GM18502 (cell line): ENCODE measurements at regions not wholly inside any gene's neighbourhood (a gene's known extent, or its start where the extent isn't known, plus 50 kb on each side); places are given as distances from the start of the nearest gene placed in this dataset.
"Not testable (repeated sequence)": the region's sequence is repeated elsewhere in the genome, so short reads cannot be mapped to it uniquely, and the experiment has no call there.

Experiments
- ATAC-seq: cut with Tn5 transposase; IDR thresholded peaks from one replicate; pipeline ENCODE4 v1.9.1; 2021; ENCODE audit warnings: mild to moderate bottlenecking; ENCODE audit not compliant: unreplicated experiment, poor library complexity

DNA sequence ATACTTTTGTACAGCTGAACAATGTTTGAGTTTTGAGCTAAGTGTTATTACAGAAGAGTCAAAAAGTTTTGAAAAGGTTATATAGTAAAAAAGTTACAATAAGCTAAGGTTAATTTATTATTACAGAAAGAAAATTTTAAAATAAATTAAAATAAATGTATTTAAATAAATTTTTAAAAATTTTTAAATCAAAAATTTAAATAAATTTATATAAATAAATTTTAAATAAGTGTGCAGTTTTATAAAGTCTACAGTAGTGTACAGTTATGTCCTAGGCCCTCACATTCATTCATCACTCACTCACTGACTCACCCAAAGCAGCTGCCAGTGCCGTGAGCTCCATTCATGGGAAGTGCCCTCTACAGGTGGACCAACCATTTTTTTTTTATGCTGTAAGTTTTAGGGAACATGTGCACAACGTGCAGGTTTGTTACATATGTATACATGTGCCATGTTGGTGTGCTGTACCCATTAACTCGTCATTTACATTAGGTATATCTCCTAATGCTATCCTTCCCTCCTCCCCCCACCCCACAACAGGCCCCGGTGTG, 462.9 kb upstream of the ZMIZ1 start:
- no peak for ATAC-seq

DNA sequence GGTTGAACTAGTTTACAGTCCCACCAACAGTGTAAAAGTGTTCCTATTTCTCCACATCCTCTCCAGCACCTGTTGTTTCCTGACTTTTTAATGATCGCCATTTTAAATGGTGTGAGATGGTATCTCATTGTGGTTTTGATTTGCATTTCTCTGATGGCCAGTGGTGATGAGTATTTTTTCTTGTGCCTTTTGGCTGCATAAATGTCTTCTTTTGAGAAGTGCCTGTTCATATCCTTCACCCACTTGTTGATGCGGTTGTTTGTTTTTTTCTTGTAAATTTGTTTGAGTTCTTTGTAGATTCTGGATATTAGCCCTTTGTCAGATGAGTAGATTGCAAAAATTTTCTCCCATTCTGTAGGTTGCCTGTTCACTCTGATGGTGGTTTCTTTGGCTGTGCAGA, 462.0 kb upstream of the ZMIZ1 start:
- not testable (repeated sequence) for ATAC-seq

DNA sequence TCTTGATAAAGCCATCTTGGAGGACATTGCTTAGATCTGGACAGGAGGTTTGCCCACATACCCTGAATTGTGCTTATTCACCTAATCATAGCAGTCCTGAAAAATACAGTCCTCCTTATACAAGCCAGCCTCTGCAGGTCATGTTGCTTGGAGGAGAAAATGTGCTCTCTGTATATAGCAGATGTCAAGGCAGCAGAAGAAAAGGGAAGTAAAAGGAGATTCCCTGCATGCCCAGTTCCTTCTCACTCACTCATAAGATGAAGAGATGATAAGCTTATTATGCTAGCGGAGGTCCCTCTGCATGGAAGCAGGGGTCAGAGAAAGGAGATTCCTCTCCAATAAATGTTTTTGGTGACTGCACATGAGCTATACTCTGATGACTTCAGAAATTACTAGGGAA, 458.8 kb upstream of the ZMIZ1 start:
- ATAC-seq = no peak

DNA sequence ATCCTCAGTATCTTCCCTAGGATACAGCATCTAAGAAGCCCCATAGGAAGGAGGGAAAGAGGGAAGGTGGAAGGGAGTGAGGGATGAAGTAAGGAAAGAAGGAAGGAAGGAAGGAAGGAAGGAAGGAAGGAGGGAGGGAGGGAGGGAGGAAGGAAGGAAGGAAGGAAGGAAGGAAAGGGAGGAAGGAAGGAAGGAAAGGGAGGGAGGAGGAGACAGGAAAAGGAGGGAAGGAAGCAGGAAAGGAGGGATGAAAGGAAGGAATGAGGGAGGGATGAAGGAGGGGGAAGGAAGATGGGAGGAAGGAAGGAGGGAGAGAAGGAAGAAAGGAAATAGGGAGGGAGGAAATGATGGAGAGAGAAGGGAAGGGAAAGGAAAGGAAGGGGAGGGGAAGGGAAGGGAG, 455.6 kb upstream of the ZMIZ1 start:
- no peak for ATAC-seq

DNA sequence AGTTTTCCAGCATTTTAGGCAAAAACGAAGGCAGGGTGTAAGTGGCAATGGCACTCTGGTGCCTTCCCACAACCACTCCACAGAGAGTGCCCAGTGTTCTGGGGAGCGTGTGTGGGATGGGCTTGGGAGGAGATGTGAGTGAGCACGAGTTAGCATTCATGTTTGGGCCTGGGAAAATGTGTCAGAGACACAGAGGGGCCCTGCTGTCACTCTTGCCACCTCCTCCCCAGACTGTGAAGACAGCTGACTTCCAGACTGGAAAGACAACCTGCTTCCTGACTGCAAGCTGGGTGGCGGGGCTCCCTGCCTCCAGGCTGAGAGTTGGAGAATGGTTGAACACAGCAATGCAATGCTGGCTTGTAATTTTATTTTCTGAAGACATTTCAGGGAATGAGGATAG, 454.5 kb upstream of the ZMIZ1 start:
- no peak for ATAC-seq

DNA sequence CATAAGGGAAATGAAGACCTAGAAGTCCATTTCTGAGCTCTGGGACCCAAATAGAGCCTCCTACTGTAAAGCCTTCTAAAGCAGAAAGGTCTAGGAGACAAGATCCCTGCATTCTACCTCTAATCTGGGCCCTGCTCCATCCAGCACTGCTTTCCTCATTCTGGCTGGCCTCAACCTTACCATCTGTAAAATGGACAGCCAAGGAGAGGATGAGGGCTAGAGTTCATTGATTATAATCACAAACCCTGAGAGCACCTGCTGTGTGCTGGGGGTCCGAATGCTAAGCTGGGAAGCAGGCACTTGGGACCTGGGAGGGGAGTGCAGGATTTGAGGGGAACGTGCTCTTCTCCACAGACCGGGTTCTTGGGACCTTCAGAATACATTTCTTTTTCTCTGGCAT, 454.0 kb upstream of the ZMIZ1 start:
- no peak for ATAC-seq

DNA sequence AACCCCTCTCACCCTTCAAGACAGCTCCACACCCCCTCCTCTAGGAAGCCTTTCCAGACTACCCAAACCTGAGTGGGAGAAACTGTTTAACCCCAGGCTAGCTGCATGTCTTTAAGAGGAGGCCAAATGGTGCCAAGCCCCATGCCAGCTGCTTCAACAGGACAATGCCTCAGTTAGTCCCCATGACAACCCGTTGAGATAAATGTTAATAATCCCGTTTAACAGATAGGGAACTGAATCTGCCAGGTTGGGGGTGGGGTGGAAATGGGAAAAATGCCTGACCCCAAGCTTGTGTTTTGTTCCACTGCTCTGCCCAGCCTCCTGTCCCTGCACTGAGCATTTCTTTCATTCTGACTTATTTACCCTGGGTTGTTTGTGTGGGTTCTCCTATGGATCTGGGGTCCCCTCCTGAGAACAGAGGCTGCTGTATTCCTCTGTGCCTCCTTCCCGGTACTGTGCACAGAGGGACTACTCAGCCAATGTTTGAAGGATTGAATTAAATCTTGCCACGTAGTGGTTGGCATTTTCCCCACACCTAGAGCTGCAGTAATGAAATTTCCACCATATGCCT, 452.6 kb upstream of the ZMIZ1 start:
- no peak for ATAC-seq

DNA sequence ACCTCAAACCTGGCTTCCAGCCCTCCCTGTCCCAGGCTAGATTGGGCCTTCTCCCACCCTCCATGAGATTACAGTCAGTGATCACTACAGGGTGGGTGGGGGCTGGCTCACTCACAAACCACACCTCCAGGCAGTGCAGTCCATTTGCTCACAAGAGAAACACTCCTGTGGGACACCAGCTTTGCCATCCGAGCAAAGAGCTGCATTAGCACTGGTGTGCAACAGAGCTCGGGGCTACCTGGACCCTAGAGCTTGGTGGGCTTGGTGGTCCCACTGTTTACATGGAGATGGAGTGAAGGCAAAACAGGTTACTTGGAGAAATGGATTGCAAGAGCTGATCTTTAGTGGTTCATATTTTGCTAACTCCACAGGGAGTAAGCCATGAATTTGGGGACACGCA, 451.7 kb upstream of the ZMIZ1 start:
- no peak for ATAC-seq

DNA sequence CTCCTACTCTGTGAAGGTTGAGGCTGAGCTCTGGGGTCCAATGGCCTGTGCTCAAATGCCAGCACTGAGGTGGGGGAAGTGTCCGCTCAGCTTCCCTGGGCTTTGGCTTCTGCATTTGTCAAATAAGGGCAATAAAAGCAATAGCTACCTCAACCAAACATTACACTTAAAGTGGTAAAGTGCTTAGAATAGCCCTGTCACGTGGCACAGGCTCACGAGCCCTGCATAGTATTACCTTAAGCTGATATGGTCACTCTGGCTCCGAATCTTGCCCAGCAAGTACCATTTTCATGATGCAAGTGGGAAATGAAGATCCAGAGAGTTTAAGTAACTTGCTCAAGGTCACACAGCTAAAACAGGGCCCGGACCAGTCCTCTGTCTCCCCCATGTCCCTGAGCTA, 451.1 kb upstream of the ZMIZ1 start:
- ATAC-seq = no peak

DNA sequence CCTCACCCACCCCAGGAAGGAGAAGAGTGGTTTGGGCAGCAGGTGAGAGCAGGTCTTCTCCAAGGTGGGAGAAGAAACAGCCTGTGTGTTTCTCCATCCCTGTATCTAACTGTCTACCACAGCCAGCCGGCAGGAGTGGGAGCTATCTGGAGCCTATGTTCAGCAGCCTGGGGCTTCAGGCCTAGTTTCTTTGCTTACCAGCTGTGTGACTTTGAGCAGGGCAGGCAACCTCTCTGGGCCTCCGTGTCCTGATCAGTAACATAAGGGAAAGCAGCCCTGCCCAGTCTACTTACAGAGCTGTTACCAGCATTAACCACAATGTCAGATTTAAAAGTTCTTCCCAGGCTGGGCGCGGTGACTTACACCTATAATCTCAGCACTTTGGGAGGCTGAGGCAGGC, 450.7 kb upstream of the ZMIZ1 start:
- no peak for ATAC-seq

DNA sequence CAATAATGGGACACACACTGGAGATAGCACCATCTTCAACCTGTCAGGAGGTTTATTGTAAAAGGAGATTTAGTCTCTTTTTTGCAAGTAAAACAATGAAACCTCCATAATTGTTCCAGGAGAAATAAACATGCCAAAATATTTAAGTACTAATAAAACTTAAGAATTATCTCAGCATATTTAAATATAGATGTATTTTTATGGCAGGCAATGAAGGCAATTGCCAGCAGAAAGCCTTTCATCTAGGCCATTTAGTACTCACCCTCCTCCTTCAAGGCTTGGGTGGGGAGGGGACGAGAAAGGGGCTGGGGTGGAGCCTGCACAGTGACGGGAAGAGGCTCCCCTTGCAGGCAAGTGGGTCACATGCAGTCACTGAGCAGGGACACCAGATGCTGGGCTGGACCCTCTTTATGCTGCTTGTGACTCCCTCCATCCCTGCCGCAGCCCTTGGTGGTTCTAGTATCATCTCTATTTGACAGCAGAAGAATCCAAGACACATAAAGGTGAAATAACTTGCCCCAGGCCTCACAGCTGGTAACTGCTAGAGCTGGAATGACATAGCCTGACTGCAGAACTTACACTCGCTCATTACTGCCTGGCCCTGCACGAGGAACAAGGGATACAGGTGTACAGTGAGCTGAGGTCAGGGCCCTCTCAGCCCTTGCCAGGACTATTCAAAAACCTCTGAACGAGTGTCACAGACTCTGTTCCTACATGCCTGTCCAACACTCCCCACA, 449.5 kb upstream of the ZMIZ1 start:
- no peak for ATAC-seq

DNA sequence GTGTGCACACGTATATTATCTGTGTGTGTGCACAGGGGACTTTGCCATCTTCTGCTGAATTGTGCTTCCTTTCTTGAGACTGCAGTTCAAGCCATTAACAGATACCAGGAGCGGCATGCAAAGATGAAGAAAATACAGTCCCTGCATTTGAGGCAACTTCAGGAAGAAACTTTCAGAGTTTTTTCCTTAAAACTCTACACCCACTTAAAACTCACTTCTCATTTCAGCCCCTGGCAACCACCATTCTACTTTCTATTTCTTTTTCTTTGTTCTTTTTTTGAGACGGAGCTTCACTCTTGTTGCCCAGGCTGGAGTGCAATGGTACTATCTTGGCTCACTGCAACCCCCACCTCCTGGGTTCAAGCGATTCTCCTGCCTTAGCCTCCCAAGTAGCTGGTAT, 448.9 kb upstream of the ZMIZ1 start:
- no peak for ATAC-seq

DNA sequence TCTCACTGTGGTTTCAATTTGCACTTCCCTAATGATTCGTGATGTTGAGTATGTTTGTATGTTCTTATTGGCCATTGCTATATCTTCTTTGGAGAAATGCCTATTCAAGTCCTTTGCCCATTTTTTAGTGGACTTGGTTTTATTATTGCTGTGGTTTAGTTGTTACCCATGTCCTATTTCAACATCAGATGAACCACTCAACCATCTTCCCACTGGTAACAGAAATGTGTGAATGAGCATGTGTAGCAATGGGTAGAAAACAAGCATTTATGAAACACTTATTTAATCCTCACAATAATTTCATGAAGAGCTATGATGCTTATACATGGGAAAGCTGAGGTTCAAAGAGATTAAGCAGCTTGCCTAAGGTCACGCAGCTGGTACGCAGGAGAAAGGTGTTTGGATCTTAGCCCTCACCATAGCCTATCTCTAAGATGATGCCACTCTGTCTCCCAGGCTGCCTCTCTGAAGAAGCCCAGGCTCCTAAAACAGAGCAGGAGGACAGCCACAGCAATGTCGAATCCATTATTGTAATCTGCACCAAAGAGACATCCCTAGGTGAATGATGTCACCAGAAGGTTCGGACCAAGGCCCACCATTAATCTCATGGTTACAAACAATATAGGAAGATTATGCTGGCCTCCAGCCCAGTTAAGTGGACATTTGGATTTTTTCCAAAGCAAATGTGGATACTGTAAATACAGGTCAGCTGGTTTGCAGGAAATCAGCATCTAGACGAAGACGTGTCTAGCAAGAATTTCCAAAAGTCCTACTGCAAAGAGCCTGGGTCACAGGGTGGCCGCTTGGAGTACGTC, 447.6 kb upstream of the ZMIZ1 start:
- ATAC-seq = no peak

DNA sequence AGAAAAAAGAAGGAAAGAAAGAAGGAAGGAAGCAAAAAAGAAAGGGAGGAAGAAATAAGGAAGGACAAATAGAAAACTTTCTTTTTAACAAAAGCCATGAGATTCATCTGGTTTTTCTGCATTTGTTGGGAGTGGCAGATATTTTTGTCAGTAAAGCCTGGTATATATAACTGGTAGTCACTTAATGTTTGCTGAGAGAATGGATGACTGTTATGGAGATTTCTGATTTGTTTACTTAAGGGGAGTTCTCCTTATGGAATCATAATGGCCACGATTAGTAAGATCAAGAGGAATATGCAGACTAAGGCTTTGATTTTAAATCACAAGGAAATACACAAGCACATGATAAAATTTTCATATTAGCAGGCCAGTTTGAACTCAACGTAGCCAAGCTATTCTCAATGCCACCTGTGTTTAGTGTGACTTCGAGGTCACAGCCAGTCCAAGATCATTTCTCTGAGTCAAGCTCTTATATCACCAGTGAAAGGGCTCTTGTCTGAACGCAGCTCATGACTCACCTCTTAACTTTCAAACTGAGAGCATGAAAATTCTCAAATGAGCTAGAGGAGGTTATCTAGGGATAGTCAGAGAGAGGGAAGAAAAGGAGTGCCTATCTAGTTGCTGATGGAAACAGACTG, 445.1 kb upstream of the ZMIZ1 start:
- ATAC-seq = no peak

DNA sequence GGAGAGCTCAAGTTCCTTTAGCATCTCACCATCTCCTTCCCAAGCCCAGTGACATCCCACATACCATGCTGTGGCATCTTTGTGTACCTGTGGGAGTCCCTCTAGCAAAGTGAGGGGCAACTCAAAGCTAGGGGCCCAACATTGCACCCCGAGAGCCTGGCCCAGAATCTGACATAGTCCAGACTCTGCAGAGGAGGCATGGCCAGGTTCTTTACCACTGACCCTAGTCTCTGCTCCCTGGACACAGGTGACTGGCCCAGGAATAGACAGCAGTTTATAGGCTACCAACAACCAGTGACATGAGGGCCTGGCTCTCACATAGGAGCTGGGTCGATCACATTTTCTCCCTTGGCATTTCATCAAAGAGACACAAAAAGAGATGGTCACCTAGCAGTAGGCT, 444.0 kb upstream of the ZMIZ1 start:
- ATAC-seq = no peak

DNA sequence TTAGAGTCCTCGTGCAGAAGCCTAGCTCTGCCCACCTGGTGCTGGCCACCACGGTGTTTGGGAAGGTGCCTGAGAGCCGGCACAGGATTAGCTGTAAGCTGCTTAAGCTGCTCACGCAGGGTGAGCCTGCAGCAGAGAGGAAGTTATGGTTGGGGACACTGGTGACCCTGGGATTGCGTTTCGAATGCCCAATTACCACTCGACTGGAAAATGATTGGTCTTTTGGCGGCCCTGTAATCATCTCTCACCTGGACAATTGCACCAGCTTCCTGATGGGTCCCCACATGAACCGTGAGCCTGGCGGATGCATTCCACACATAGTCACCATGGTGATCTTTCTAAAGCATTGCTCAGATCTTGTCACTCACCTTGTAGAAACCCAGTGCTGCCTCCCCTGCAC, 442.3 kb upstream of the ZMIZ1 start:
- no peak for ATAC-seq

DNA sequence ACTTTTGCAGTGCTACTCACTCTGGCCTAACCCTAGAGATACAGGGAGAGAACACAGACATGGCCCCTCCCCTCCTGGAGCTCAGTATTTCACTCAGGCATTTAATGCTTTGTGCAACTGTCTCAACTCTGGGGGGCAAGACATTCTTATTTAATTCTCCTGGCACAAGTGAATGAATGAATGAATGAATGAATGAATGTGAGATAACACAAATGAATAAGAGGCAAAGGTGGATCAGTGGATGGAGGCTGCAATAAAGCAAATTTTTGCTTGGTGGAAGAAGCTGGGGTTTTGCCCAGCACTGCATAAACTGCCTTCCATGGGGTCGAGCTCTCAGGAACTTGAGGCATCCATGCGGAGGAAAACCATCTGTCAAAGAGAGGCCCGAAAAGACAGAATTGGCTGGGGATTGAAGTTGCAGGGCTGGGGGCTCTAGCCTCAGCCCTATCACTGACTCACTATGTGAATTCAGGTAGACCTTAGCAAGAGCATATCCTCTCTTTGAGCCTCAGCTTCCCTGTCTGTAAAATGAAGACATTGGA, 441.4 kb upstream of the ZMIZ1 start:
- ATAC-seq = no peak

DNA sequence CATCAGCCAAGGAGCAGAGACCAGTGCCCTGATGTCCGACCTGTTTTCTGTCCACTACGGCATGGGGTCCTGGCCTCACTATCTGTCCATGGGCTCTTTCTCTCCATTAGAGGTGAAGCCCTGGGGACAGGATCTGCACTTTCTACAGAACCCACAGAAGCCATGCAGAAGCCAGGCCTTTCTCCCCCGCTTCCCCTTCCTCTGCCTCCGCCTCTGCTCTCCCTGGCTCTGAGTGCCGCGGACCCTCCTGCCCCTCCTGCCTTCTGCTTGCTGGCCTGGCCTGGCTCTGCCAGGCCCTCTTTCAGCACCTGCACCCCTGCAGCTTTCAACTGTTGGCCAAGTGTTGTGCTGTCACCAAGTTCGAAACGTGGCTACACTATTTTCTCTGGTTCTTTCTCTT, 439.8 kb upstream of the ZMIZ1 start:
- no peak for ATAC-seq

DNA sequence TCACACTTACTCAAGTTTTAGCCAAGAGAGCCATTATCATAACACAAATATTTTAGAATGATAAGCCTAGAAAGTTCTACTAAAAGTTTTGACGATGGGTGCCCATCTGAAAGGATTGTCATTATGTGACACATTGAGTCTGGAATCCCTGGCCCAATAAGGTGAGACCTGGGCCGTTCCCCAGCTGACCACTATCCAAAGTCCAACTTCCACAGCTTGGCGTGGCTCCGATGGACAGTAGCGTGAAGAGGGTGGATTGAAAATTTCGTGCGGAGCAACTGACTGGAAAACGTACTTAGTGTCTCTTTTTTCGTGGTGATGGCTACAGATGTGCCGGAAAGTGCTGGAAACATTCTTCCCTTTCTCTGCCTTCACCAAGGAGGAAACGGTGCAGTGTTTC, 439.0 kb upstream of the ZMIZ1 start:
- no peak for ATAC-seq

DNA sequence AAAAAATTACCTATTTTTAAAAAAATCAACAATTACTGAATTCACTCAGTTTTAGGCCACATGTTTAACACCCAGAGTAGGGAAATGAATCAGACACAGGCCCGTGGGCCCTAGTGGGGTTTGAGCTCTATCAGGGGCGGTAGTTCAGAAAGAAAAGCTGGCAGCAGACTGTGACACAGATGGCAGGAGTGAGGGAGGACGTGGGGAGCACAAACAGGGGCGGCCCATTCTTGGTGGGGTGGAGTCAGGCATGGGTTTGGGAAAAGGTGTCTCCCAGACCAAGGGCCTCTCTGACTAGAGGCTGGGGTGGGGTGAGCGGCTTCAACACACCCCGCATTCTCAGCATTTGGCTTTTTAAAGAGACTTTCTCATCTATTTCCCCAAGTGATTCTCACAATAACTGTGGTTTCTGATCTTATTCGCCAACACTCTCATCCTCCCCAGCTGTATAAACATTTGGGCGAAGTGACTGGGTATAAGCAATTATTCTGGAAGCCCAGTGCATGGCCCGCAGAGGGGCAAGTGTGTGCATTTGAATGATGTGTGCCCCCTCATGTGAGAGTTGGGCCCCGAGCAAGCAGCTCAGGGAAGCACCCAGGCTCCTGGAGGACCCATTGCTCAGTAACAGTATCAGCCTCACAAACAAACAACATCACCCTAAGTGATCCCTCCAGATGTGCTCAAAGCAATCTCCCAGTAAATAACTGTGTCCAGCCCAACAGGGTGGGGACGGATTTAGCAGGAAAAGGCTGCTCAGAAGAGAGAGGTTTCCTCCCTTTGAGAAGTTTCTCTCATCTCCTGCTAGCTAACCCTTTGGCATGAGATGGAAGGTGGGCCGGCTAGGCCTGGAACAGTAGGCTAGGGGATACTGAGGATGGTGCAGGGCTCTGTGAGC, 437.6 kb upstream of the ZMIZ1 start:
- ATAC-seq = no peak
